ENCODE measurements at regions not wholly inside any gene's neighbourhood (a gene's known extent, or its start where the extent isn't known, plus 50 kb on each side); places are given as distances from the start of the nearest gene placed in this dataset.

DNA sequence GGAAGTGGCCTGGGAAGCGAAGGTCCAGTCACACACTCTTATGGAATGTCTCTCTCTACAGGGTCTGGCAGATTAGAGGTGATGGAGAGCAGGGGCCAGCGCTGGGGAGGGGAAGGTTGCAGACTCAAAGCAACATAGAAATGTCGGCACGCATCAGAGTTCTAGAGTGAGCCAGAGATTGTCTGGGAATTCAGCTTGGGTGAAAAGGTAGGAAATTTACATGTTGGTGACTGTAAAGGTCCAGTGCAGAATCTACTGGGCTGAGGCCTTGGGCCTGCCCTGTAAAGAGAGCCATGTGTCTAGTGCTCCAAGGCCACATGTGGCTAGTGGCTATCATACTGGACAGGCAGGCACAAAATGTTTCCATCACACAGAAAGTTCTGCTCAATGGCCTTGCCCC is 80.8 kb downstream of the FOXA2 start:
- TF ChIP-seq, protein P1, sequence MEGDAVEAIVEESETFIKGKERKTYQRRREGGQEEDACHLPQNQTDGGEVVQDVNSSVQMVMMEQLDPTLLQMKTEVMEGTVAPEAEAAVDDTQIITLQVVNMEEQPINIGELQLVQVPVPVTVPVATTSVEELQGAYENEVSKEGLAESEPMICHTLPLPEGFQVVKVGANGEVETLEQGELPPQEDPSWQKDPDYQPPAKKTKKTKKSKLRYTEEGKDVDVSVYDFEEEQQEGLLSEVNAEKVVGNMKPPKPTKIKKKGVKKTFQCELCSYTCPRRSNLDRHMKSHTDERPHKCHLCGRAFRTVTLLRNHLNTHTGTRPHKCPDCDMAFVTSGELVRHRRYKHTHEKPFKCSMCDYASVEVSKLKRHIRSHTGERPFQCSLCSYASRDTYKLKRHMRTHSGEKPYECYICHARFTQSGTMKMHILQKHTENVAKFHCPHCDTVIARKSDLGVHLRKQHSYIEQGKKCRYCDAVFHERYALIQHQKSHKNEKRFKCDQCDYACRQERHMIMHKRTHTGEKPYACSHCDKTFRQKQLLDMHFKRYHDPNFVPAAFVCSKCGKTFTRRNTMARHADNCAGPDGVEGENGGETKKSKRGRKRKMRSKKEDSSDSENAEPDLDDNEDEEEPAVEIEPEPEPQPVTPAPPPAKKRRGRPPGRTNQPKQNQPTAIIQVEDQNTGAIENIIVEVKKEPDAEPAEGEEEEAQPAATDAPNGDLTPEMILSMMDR (IDR thresholded peaks at IDR 0.05), result no peak
- no peak for TF ChIP-seq EP300 (IDR thresholded peaks at IDR 0.05)

All from upper lobe of left lung (tissue), 4 donors.